ENCODE measurements at regions not wholly inside any gene's neighbourhood (a gene's known extent, or its start where the extent isn't known, plus 50 kb on each side); places are given as distances from the start of the nearest gene placed in this dataset.

DNA sequence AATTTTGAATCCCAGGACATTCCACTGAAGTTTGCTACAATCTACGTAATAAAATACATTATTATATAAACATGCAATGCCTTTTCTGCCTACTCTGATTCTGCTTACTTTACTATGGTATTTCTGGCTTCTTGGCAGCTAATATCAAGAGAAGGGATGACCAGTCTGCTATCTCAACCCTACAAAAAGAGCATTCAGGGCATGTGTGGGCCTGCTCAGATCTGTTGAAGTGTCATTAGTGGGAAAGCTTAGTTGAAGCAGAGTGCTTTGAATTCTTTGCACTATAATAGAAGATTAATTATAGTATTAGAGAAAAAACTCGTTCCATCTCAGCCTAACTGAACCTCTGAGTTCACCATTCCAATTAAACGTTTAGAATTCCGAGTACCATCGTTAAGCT, 339.5 kb upstream of the ISL1 start:
- Histone ChIP-seq H3K27me3 (no peaks in the 10 kb centered on the region), H3K27ac (no peak overlapping the region), H3K36me3 (no peaks in the 10 kb centered on the region), H3K4me3 (no peak overlapping the region), H3K4me1 (no peaks in the 10 kb centered on the region), H3K9me3 (no peaks in the 10 kb centered on the region)
- DNase-seq = no peak
- TF ChIP-seq, protein P1, sequence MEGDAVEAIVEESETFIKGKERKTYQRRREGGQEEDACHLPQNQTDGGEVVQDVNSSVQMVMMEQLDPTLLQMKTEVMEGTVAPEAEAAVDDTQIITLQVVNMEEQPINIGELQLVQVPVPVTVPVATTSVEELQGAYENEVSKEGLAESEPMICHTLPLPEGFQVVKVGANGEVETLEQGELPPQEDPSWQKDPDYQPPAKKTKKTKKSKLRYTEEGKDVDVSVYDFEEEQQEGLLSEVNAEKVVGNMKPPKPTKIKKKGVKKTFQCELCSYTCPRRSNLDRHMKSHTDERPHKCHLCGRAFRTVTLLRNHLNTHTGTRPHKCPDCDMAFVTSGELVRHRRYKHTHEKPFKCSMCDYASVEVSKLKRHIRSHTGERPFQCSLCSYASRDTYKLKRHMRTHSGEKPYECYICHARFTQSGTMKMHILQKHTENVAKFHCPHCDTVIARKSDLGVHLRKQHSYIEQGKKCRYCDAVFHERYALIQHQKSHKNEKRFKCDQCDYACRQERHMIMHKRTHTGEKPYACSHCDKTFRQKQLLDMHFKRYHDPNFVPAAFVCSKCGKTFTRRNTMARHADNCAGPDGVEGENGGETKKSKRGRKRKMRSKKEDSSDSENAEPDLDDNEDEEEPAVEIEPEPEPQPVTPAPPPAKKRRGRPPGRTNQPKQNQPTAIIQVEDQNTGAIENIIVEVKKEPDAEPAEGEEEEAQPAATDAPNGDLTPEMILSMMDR (IDR thresholded peaks at IDR 0.05) = no peak
- no peak for TF ChIP-seq EP300 (IDR thresholded peaks at IDR 0.05)
- no peak for TF ChIP-seq POLR2AphosphoS5 (IDR thresholded peaks at IDR 0.05)
- no peak for TF ChIP-seq POLR2A (IDR thresholded peaks at IDR 0.05)
- ATAC-seq (ENCODE audit: low FRiP score in 2 of 2) = no peak
- WGBS, 2 donors = 76 to 86% methylated on average over 5 of the region's 5 CpGs

DNA sequence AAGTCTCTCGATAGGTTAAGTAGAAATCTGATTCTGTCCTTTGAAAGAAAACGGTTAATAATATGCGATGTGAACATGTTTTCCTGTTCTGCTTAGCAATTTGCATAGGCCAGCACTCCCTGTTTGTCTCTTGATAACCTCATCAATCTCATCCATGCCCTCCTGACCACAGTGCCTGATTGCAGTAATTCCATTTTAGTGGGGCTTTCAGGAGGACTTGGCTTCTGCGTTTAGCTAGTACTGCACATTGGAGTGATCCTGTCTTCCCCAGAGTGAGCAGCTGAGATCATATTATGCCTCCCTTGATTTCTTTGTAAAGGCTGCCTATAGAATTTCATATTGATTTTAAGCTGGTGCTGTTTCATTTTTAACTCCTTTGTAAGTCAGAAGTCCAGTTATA, 335.9 kb upstream of the ISL1 start:
- no peak for DNase-seq
- Histone ChIP-seq H3K36me3 (no peaks in the 10 kb centered on the region), H3K4me1 (no peaks in the 10 kb centered on the region), H3K9me3 (no peaks in the 10 kb centered on the region), H3K27me3 (no peaks in the 10 kb centered on the region), H3K27ac (no peak overlapping the region), H3K4me3 (no peak overlapping the region)
- ATAC-seq (ENCODE audit: low FRiP score in 2 of 2) = no peak
- no peak for TF ChIP-seq EP300 (IDR thresholded peaks at IDR 0.05)
- no peak for TF ChIP-seq POLR2A (IDR thresholded peaks at IDR 0.05)
- TF ChIP-seq, protein P1 (IDR thresholded peaks at IDR 0.05) = no peak
- no peak for TF ChIP-seq POLR2AphosphoS5 (IDR thresholded peaks at IDR 0.05)
- WGBS, 2 donors = 52 to 57% methylated on average over 4 of the region's 4 CpGs

DNA sequence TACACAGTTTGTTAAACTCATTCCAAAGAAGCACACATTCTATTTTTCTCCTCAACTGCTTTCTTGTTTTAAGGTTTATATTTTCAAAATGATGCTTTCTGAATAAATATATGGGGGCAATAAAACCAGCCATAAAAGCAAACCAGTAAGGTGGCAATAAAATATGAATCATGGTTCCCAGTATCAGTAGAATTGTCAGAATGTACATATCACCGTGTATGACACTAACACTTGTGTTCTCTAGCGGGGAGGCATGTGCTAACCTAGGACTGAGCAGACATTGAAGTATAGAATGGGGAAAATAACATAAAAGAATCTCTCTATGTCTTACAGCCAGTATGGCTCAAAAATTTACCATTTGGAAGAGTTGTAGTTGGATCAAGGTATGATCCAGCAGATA, 329.9 kb upstream of the ISL1 start:
- no peak overlapping the region for H3K4me3 ChIP-seq
- H3K4me1 ChIP-seq = no peaks in the 10 kb centered on the region
- no peak for DNase-seq
- no peak for TF ChIP-seq POLR2A (IDR thresholded peaks at IDR 0.05)
- ATAC-seq (ENCODE audit: low FRiP score in 2 of 2) = no peak
- H3K36me3 ChIP-seq = no peaks in the 10 kb centered on the region
- H3K27ac ChIP-seq = no peak overlapping the region
- no peaks in the 10 kb centered on the region for H3K27me3 ChIP-seq
- 72 to 83% methylated on average over 2 of the region's 2 CpGs for WGBS, 2 donors
- no peaks in the 10 kb centered on the region for H3K9me3 ChIP-seq

DNA sequence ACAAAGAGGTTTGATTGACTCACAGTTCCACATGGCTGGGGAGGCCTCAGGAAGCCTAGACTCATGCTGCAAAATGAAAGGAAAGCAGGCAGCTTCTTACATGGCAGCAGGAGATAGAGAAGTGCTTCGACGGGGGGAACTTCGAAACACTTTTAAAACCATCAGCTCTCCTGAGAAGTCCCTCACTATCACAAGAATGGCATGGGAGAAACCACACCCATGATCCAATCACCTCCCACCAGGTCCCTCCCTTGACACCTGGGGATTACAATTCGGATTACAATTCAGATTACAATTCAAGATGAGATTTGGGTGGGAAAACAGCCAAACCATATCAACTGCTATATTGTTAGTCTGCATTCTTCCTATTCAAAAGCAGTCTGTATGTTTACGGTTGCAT, 322.3 kb upstream of the ISL1 start:
- Histone ChIP-seq H3K27me3 (no peaks in the 10 kb centered on the region), H3K4me3 (no peak overlapping the region), H3K27ac (no peak overlapping the region), H3K9me3 (peaks cover 0 to 21% (median 16%) of the 10 kb centered on the region in 4 donors), H3K4me1 (no peaks in the 10 kb centered on the region), H3K36me3 (no peaks in the 10 kb centered on the region)
- ATAC-seq (ENCODE audit: low FRiP score in 2 of 2) = no peak
- WGBS, 2 donors = 74 to 84% methylated on average over 5 of the region's 5 CpGs
- TF ChIP-seq EP300 (IDR thresholded peaks at IDR 0.05) (no peak), POLR2AphosphoS5 (IDR thresholded peaks at IDR 0.05) (no peak), POLR2A (IDR thresholded peaks at IDR 0.05) (no peak)
- TF ChIP-seq, protein P1 (IDR thresholded peaks at IDR 0.05) = no peak
- no peak for DNase-seq

DNA sequence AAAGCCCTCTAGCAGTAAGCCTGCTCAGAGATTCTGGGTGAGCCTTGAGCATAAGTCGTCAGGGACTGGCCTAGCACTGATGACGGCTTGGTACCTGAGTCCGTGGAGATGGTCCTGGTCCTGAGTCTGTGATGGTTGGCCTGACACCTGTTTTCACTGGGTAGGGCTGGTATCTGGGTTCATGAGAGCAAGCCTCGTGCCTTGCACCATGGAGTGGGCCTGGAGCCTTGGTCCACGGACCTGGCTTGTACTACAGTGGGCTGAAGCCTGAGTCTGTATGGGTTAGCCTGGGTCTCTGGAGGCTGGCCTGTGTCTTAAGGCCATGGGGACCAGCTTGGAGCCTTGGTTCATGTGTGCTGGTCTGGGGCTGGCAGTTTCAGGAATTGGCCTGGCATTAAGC, 310.3 kb upstream of the ISL1 start:
- no peak for DNase-seq

More for the DNA sequence above, 310.3 kb upstream of the ISL1 start:
- no peak overlapping the region for H3K4me3 ChIP-seq
- no peak overlapping the region for H3K27ac ChIP-seq
- 83 to 86% methylated on average over 4 to 5 of the region's 5 CpGs for WGBS, 2 donors
- H3K27me3 ChIP-seq = no peaks in the 10 kb centered on the region
- peaks cover 0 to 19% (median 16%) of the 10 kb centered on the region in 4 donors for H3K9me3 ChIP-seq
- TF ChIP-seq POLR2A (IDR thresholded peaks at IDR 0.05) = no peak
- TF ChIP-seq, protein P1 (IDR thresholded peaks at IDR 0.05) = no peak
- TF ChIP-seq EP300 (IDR thresholded peaks at IDR 0.05) = no peak
- TF ChIP-seq POLR2AphosphoS5 (IDR thresholded peaks at IDR 0.05) = no peak
- ATAC-seq (ENCODE audit: low FRiP score in 2 of 2) = no peak
- no peaks in the 10 kb centered on the region for H3K4me1 ChIP-seq
- H3K36me3 ChIP-seq = no peaks in the 10 kb centered on the region

Data from upper lobe of left lung (tissue), 6 donors.